Natural killer cell (primary cell): ENCODE measurements at regions not wholly inside any gene's neighbourhood (a gene's known extent, or its start where the extent isn't known, plus 50 kb on each side); places are given as distances from the start of the nearest gene placed in this dataset.

Experiments used
- ATAC-seq, 3 donors: fragments of 150-1000 bp in 2 of 3; fragments of 200-7000 bp in 1 of 3; cut with Tn5 transposase; 1 replicate in 1 of 3; 2 replicates in 2 of 3; pipeline ENCODE4 v1.10.0; 2021; ENCODE audit warnings: mild to moderate bottlenecking in 2 of 3, moderate library complexity in 2 of 3
- DNase-seq, 2 donors: peaks; one replicate each; pipeline versions ENCODE4 v3.0.0 to v3.0.0-alpha.2; 2013 to 2021; ENCODE audit warnings: mixed read lengths in 1 of 2
- H3K27ac ChIP-seq: one replicate; pipeline ENCODE4 v1.5.1; 2013; ENCODE audit warnings: mild to moderate bottlenecking, low read length
- H3K27me3 ChIP-seq: one replicate; pipeline ENCODE4 v1.6.1; 2013; ENCODE audit warnings: low read length; ENCODE audit not compliant: control insufficient read depth, insufficient read depth
- H3K36me3 ChIP-seq: one replicate; pipeline ENCODE4 v1.6.1; 2013; ENCODE audit warnings: low read length; ENCODE audit not compliant: control insufficient read depth, insufficient read depth
- H3K4me1 ChIP-seq: one replicate; pipeline ENCODE4 v1.6.1; 2013; ENCODE audit warnings: low read length; ENCODE audit not compliant: control insufficient read depth, insufficient read depth
- H3K4me3 ChIP-seq: one replicate; pipeline ENCODE4 v1.5.1; 2013; ENCODE audit warnings: low read length
- H3K9me3 ChIP-seq: one replicate; pipeline ENCODE4 v1.6.1; 2013; ENCODE audit warnings: low read length; ENCODE audit not compliant: control insufficient read depth, insufficient read depth
- H3K27ac Mint-ChIP-seq, 2 donors: one replicate each; pipeline ENCODE4 v1.8.0; 2022; ENCODE audit warnings: mild to moderate bottlenecking in 2 of 2, mixed read lengths in 2 of 2, moderate library complexity in 1 of 2
- H3K27me3 Mint-ChIP-seq, 2 donors: one replicate each; pipeline ENCODE4 v1.8.0; 2022; ENCODE audit warnings: low read depth in 2 of 2, mixed read lengths in 2 of 2
- H3K36me3 Mint-ChIP-seq: one replicate; pipeline ENCODE4 v1.8.0; 2022; ENCODE audit warnings: mixed read lengths
- H3K4me1 Mint-ChIP-seq, 2 donors: one replicate each; pipeline ENCODE4 v1.8.0; 2022; ENCODE audit warnings: mixed read lengths in 2 of 2
- H3K4me3 Mint-ChIP-seq: one replicate; pipeline ENCODE4 v1.8.0; 2022; ENCODE audit warnings: mild to moderate bottlenecking, moderate library complexity, mixed read lengths
- H3K9me3 Mint-ChIP-seq, 2 donors: one replicate each; pipeline ENCODE4 v1.8.0; 2022; ENCODE audit warnings: mixed read lengths in 2 of 2
- WGBS: methylation state at CpG from one replicate; pipeline ENCODE4 v1.1.7; 2013; ENCODE audit warnings: missing lambda C conversion rate; ENCODE audit not compliant: insufficient coverage; 5-methylcytosine and 5-hydroxymethylcytosine counted together
- intact Hi-C: fragments of 100-400 bp; cut with micrococcal nuclease; formaldehyde crosslinking; loops from one replicate; pipeline ENCODE4 v1.14.2; 2022
- TF ChIP-seq, protein P1 (sequence below): fragments of 200-600 bp; IDR thresholded peaks from one replicate; pipeline ENCODE4 v1.8.0; 2022; ENCODE audit warnings: antibody characterized with exemption

DNA sequence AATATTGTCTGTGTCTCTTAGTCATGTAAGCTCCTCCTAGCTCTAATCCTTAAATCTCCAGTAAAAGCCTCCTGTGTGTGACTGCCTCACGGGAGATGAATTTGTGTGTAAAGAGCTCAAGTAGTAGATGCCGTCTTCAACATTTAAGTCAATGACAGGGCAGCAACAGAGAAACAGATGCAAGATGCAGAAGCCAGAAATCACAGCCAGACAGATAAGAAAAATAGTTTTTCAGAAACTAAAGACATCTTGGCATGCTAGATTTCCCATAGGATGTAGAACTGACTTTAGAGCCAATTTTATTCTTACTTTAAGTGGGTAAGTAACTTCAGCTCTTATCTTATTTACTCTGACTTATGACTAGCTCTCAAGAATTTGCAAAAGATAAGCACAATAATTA is 652.8 kb downstream of the KCNA4 start:
- Histone ChIP-seq H3K9me3 (no peaks in the 10 kb centered on the region), H3K4me1 (no peaks in the 10 kb centered on the region), H3K27ac (no peak overlapping the region), H3K4me3 (no peak overlapping the region), H3K36me3 (no peaks in the 10 kb centered on the region), H3K27me3 (no peaks in the 10 kb centered on the region)
- peaks cover 14 to 23% of the 10 kb centered on the region in 2 donors for H3K9me3 Mint-ChIP-seq
- DNase-seq: no peak
- no peak overlapping the region for H3K4me3 Mint-ChIP-seq
- H3K27me3 Mint-ChIP-seq: no peaks in the 10 kb centered on the region
- ATAC-seq: no peak
- H3K36me3 Mint-ChIP-seq: no peaks in the 10 kb centered on the region
- intact Hi-C loops: no loop called here
- no peak overlapping the region for H3K27ac Mint-ChIP-seq
- H3K4me1 Mint-ChIP-seq: no peaks in the 10 kb centered on the region
- 98% methylated on average over 2 of the region's 2 CpGs for WGBS
- TF ChIP-seq, protein P1, sequence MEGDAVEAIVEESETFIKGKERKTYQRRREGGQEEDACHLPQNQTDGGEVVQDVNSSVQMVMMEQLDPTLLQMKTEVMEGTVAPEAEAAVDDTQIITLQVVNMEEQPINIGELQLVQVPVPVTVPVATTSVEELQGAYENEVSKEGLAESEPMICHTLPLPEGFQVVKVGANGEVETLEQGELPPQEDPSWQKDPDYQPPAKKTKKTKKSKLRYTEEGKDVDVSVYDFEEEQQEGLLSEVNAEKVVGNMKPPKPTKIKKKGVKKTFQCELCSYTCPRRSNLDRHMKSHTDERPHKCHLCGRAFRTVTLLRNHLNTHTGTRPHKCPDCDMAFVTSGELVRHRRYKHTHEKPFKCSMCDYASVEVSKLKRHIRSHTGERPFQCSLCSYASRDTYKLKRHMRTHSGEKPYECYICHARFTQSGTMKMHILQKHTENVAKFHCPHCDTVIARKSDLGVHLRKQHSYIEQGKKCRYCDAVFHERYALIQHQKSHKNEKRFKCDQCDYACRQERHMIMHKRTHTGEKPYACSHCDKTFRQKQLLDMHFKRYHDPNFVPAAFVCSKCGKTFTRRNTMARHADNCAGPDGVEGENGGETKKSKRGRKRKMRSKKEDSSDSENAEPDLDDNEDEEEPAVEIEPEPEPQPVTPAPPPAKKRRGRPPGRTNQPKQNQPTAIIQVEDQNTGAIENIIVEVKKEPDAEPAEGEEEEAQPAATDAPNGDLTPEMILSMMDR: no peak

GRCh38 chr11:29361369-29361768 is 655.5 kb downstream of the KCNA4 start:
- Histone ChIP-seq H3K27ac (no peak overlapping the region), H3K27me3 (no peaks in the 10 kb centered on the region), H3K36me3 (no peaks in the 10 kb centered on the region), H3K9me3 (no peaks in the 10 kb centered on the region), H3K4me1 (no peaks in the 10 kb centered on the region), H3K4me3 (no peak overlapping the region)
- Mint-ChIP-seq H3K27ac (no peak overlapping the region), H3K4me1 (no peaks in the 10 kb centered on the region), H3K27me3 (no peaks in the 10 kb centered on the region), H3K36me3 (no peaks in the 10 kb centered on the region), H3K4me3 (no peak overlapping the region), H3K9me3 (peaks cover 8 to 18% of the 10 kb centered on the region in 2 donors)
- intact Hi-C loops: no loop called here
- ATAC-seq: no peak
- WGBS: no CpG with 5 or more reads among the region's 1 CpG
- no peak for DNase-seq
- TF ChIP-seq, protein P1: no peak

- no peaks in the 10 kb centered on the region for H3K27me3 Mint-ChIP-seq
- H3K27ac ChIP-seq: no peak overlapping the region
- no peaks in the 10 kb centered on the region for H3K4me1 ChIP-seq
- H3K4me3 Mint-ChIP-seq: no peak overlapping the region
- H3K4me1 Mint-ChIP-seq: no peaks in the 10 kb centered on the region
- DNase-seq (no peak), ATAC-seq (no peak)
- intact Hi-C loops: no loop called here
- TF ChIP-seq, protein P1: no peak
- H3K27me3 ChIP-seq: no peaks in the 10 kb centered on the region
- no peaks in the 10 kb centered on the region for H3K36me3 ChIP-seq
- no peak overlapping the region for H3K27ac Mint-ChIP-seq
- H3K4me3 ChIP-seq: no peak overlapping the region
- 57% methylated on average over 1 of the region's 1 CpG for WGBS
- H3K9me3 ChIP-seq: no peaks in the 10 kb centered on the region
- H3K9me3 Mint-ChIP-seq: peaks cover 5 to 6% of the 10 kb centered on the region in 2 donors
- H3K36me3 Mint-ChIP-seq: no peaks in the 10 kb centered on the region
Measured at GRCh38 chr11:29353833-29354232, 663.0 kb downstream of the KCNA4 start.

GRCh38 chr11:29352273-29352795 is 664.5 kb downstream of the KCNA4 start:
- 75% methylated on average over 3 of the region's 3 CpGs for WGBS
- no peak overlapping the region for H3K4me3 ChIP-seq
- H3K9me3 Mint-ChIP-seq: peaks cover 5 to 6% of the 10 kb centered on the region in 2 donors
- intact Hi-C loops: no loop called here
- no peak for DNase-seq
- no peaks in the 10 kb centered on the region for H3K4me1 ChIP-seq
- TF ChIP-seq, protein P1: no peak
- no peaks in the 10 kb centered on the region for H3K27me3 Mint-ChIP-seq
- H3K4me3 Mint-ChIP-seq: no peak overlapping the region
- no peaks in the 10 kb centered on the region for H3K4me1 Mint-ChIP-seq
- no peaks in the 10 kb centered on the region for H3K36me3 Mint-ChIP-seq
- no peaks in the 10 kb centered on the region for H3K27me3 ChIP-seq
- H3K36me3 ChIP-seq: no peaks in the 10 kb centered on the region
- H3K27ac Mint-ChIP-seq: no peak overlapping the region
- H3K9me3 ChIP-seq: no peaks in the 10 kb centered on the region
- no peak overlapping the region for H3K27ac ChIP-seq
- ATAC-seq: no peak
